ENCODE measurements at regions not wholly inside any gene's neighbourhood (a gene's known extent, or its start where the extent isn't known, plus 50 kb on each side); places are given as distances from the start of the nearest gene placed in this dataset.

GRCh38 chr1:36663772-36664430 lies 181.2 kb upstream of the CSF3R start:
- Histone ChIP-seq H3K36me3 (ENCODE audit: control insufficient read depth in 2 of 2, insufficient read depth in 2 of 2, low read length in 2 of 2) (no peaks in the 10 kb centered on the region), H3K4me3 (ENCODE audit: low read length in 2 of 2) (no peak overlapping the region), H3K9me3 (ENCODE audit: control insufficient read depth in 2 of 2, low read length in 2 of 2) (no peaks in the 10 kb centered on the region), H3K27ac (ENCODE audit: low read length) (no peak overlapping the region), H3K4me1 (ENCODE audit: control insufficient read depth, insufficient read depth, low read length) (no peaks in the 10 kb centered on the region), H3K9ac (ENCODE audit: low read length in 2 of 2) (no peak overlapping the region), H3K27me3 (ENCODE audit: control insufficient read depth in 1 of 2, insufficient read depth in 2 of 2, low read length in 2 of 2) (peaks cover 4 to 11% of the 10 kb centered on the region in 2 donors)

- no peak overlapping the region for H3K27ac ChIP-seq (ENCODE audit: low read length)
- H3K36me3 ChIP-seq (ENCODE audit: control insufficient read depth in 2 of 2, insufficient read depth in 2 of 2, low read length in 2 of 2): no peaks in the 10 kb centered on the region
- H3K4me3 ChIP-seq (ENCODE audit: low read length in 2 of 2): no peak overlapping the region
- H3K9ac ChIP-seq (ENCODE audit: low read length in 2 of 2): no peak overlapping the region
- peaks cover 4 to 25% of the 10 kb centered on the region in 2 donors for H3K27me3 ChIP-seq (ENCODE audit: control insufficient read depth in 1 of 2, insufficient read depth in 2 of 2, low read length in 2 of 2)
- no peaks in the 10 kb centered on the region for H3K9me3 ChIP-seq (ENCODE audit: control insufficient read depth in 2 of 2, low read length in 2 of 2)
- H3K4me1 ChIP-seq (ENCODE audit: control insufficient read depth, insufficient read depth, low read length): no peaks in the 10 kb centered on the region
Measured at GRCh38 chr1:36658838-36659237, 176.1 kb upstream of the CSF3R start.

- H3K4me3 ChIP-seq (ENCODE audit: low read length in 2 of 2): no peak overlapping the region
- H3K27me3 ChIP-seq (ENCODE audit: control insufficient read depth in 1 of 2, insufficient read depth in 2 of 2, low read length in 2 of 2): peaks cover 4 to 25% of the 10 kb centered on the region in 2 donors
- no peak overlapping the region for H3K27ac ChIP-seq (ENCODE audit: low read length)
- H3K9me3 ChIP-seq (ENCODE audit: control insufficient read depth in 2 of 2, low read length in 2 of 2): no peaks in the 10 kb centered on the region
- H3K4me1 ChIP-seq (ENCODE audit: control insufficient read depth, insufficient read depth, low read length): no peaks in the 10 kb centered on the region
- H3K9ac ChIP-seq (ENCODE audit: low read length in 2 of 2): no peak overlapping the region
- no peaks in the 10 kb centered on the region for H3K36me3 ChIP-seq (ENCODE audit: control insufficient read depth in 2 of 2, insufficient read depth in 2 of 2, low read length in 2 of 2)
Measured at GRCh38 chr1:36657826-36658225, 175.1 kb upstream of the CSF3R start.

- peaks cover 4 to 27% of the 10 kb centered on the region in 2 donors for H3K27me3 ChIP-seq (ENCODE audit: control insufficient read depth in 1 of 2, insufficient read depth in 2 of 2, low read length in 2 of 2)
- no peak overlapping the region for H3K4me3 ChIP-seq (ENCODE audit: low read length in 2 of 2)
- no peaks in the 10 kb centered on the region for H3K9me3 ChIP-seq (ENCODE audit: control insufficient read depth in 2 of 2, low read length in 2 of 2)
- no peak overlapping the region for H3K9ac ChIP-seq (ENCODE audit: low read length in 2 of 2)
- H3K36me3 ChIP-seq (ENCODE audit: control insufficient read depth in 2 of 2, insufficient read depth in 2 of 2, low read length in 2 of 2): no peaks in the 10 kb centered on the region
- H3K27ac ChIP-seq (ENCODE audit: low read length): no peak overlapping the region
- H3K4me1 ChIP-seq (ENCODE audit: control insufficient read depth, insufficient read depth, low read length): no peaks in the 10 kb centered on the region
Measured at GRCh38 chr1:36656838-36657237, 174.1 kb upstream of the CSF3R start.

GRCh38 chr1:36656271-36656670 lies 173.6 kb upstream of the CSF3R start:
- H3K9ac ChIP-seq (ENCODE audit: low read length in 2 of 2): no peak overlapping the region

GRCh38 chr1:36654586-36654985 lies 171.9 kb upstream of the CSF3R start:
- Histone ChIP-seq H3K9ac (ENCODE audit: low read length in 2 of 2) (no peak overlapping the region), H3K27me3 (ENCODE audit: control insufficient read depth in 1 of 2, insufficient read depth in 2 of 2, low read length in 2 of 2) (peaks cover 6 to 41% of the 10 kb centered on the region in 2 donors), H3K4me1 (ENCODE audit: control insufficient read depth, insufficient read depth, low read length) (no peaks in the 10 kb centered on the region), H3K36me3 (ENCODE audit: control insufficient read depth in 2 of 2, insufficient read depth in 2 of 2, low read length in 2 of 2) (no peaks in the 10 kb centered on the region), H3K9me3 (ENCODE audit: control insufficient read depth in 2 of 2, low read length in 2 of 2) (no peaks in the 10 kb centered on the region), H3K4me3 (ENCODE audit: low read length in 2 of 2) (no peak overlapping the region), H3K27ac (ENCODE audit: low read length) (no peak overlapping the region)

More at GRCh38 chr1:36656271-36656670, 173.6 kb upstream of the CSF3R start:
- Histone ChIP-seq H3K9me3 (ENCODE audit: control insufficient read depth in 2 of 2, low read length in 2 of 2) (no peaks in the 10 kb centered on the region), H3K36me3 (ENCODE audit: control insufficient read depth in 2 of 2, insufficient read depth in 2 of 2, low read length in 2 of 2) (no peaks in the 10 kb centered on the region), H3K4me3 (ENCODE audit: low read length in 2 of 2) (no peak overlapping the region), H3K27ac (ENCODE audit: low read length) (no peak overlapping the region), H3K27me3 (ENCODE audit: control insufficient read depth in 1 of 2, insufficient read depth in 2 of 2, low read length in 2 of 2) (peaks cover 4 to 32% of the 10 kb centered on the region in 2 donors), H3K4me1 (ENCODE audit: control insufficient read depth, insufficient read depth, low read length) (no peaks in the 10 kb centered on the region)

GRCh38 chr1:36653850-36654249 lies 171.1 kb upstream of the CSF3R start:
- H3K4me3 ChIP-seq (ENCODE audit: low read length in 2 of 2): no peak overlapping the region
- H3K27ac ChIP-seq (ENCODE audit: low read length): no peak overlapping the region
- H3K27me3 ChIP-seq (ENCODE audit: control insufficient read depth in 1 of 2, insufficient read depth in 2 of 2, low read length in 2 of 2): peaks cover 8 to 42% of the 10 kb centered on the region in 2 donors
- H3K9ac ChIP-seq (ENCODE audit: low read length in 2 of 2): no peak overlapping the region
- H3K9me3 ChIP-seq (ENCODE audit: control insufficient read depth in 2 of 2, low read length in 2 of 2): no peaks in the 10 kb centered on the region
- no peaks in the 10 kb centered on the region for H3K36me3 ChIP-seq (ENCODE audit: control insufficient read depth in 2 of 2, insufficient read depth in 2 of 2, low read length in 2 of 2)
- no peaks in the 10 kb centered on the region for H3K4me1 ChIP-seq (ENCODE audit: control insufficient read depth, insufficient read depth, low read length)

GRCh38 chr1:36652586-36652985 lies 169.9 kb upstream of the CSF3R start:
- Histone ChIP-seq H3K9ac (ENCODE audit: low read length in 2 of 2) (no peak overlapping the region), H3K9me3 (ENCODE audit: control insufficient read depth in 2 of 2, low read length in 2 of 2) (no peaks in the 10 kb centered on the region), H3K27me3 (ENCODE audit: control insufficient read depth in 1 of 2, insufficient read depth in 2 of 2, low read length in 2 of 2) (peaks cover 8 to 43% of the 10 kb centered on the region in 2 donors), H3K4me3 (ENCODE audit: low read length in 2 of 2) (no peak overlapping the region), H3K27ac (ENCODE audit: low read length) (no peak overlapping the region), H3K36me3 (ENCODE audit: control insufficient read depth in 2 of 2, insufficient read depth in 2 of 2, low read length in 2 of 2) (no peaks in the 10 kb centered on the region), H3K4me1 (ENCODE audit: control insufficient read depth, insufficient read depth, low read length) (no peaks in the 10 kb centered on the region)

- H3K27me3 ChIP-seq (ENCODE audit: control insufficient read depth in 1 of 2, insufficient read depth in 2 of 2, low read length in 2 of 2): peaks cover 8 to 43% of the 10 kb centered on the region in 2 donors
- H3K4me3 ChIP-seq (ENCODE audit: low read length in 2 of 2): no peak overlapping the region
- no peaks in the 10 kb centered on the region for H3K4me1 ChIP-seq (ENCODE audit: control insufficient read depth, insufficient read depth, low read length)
- no peaks in the 10 kb centered on the region for H3K36me3 ChIP-seq (ENCODE audit: control insufficient read depth in 2 of 2, insufficient read depth in 2 of 2, low read length in 2 of 2)
- no peak overlapping the region for H3K27ac ChIP-seq (ENCODE audit: low read length)
- no peak overlapping the region for H3K9ac ChIP-seq (ENCODE audit: low read length in 2 of 2)
- H3K9me3 ChIP-seq (ENCODE audit: control insufficient read depth in 2 of 2, low read length in 2 of 2): no peaks in the 10 kb centered on the region
Measured at GRCh38 chr1:36652011-36652410, 169.3 kb upstream of the CSF3R start.

- peaks cover 8 to 43% of the 10 kb centered on the region in 2 donors for H3K27me3 ChIP-seq (ENCODE audit: control insufficient read depth in 1 of 2, insufficient read depth in 2 of 2, low read length in 2 of 2)
- H3K9me3 ChIP-seq (ENCODE audit: control insufficient read depth in 2 of 2, low read length in 2 of 2): no peaks in the 10 kb centered on the region
- no peaks in the 10 kb centered on the region for H3K4me1 ChIP-seq (ENCODE audit: control insufficient read depth, insufficient read depth, low read length)
- no peak overlapping the region for H3K4me3 ChIP-seq (ENCODE audit: low read length in 2 of 2)
- H3K36me3 ChIP-seq (ENCODE audit: control insufficient read depth in 2 of 2, insufficient read depth in 2 of 2, low read length in 2 of 2): no peaks in the 10 kb centered on the region
- H3K9ac ChIP-seq (ENCODE audit: low read length in 2 of 2): no peak overlapping the region
- no peak overlapping the region for H3K27ac ChIP-seq (ENCODE audit: low read length)
Measured at GRCh38 chr1:36651176-36651910, 168.6 kb upstream of the CSF3R start.

All from stomach smooth muscle (tissue), 2 donors.